Fibroblast of skin of left quadriceps (primary cell): ENCODE measurements at regions not wholly inside any gene's neighbourhood (a gene's known extent, or its start where the extent isn't known, plus 50 kb on each side); places are given as distances from the start of the nearest gene placed in this dataset.
"Not testable (repeated sequence)": the region's sequence is repeated elsewhere in the genome, so short reads cannot be mapped to it uniquely, and the experiment has no call there.

ENCODE experiments used
- DNase-seq, 2 experiments: peaks; one replicate each; pipeline ENCODE4 v3.0.0-alpha.2; 2013; ENCODE audit warnings: low read depth in 2 of 2

DNA sequence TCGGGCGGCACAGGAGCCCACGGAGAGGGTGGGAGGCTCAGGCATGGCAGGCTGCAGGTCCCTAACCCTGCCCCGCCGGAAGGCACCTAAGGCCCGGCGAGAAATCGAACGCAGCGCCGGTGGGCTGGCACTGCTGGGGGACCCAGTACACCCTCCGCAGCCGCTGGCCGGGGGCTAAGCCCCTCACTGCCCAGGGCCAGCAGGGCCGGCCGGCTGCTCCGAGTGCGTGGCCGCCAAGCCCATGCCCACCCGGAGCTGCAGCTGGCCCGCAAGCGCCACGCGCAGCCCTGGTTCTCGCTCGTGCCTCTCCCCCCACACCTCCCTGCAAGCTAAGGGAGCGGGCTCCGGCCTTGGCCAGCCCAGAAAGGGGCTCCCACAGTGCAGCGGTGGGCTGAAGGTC is 332.7 kb downstream of the HGF start:
- DNase-seq, result not testable (repeated sequence)

DNA sequence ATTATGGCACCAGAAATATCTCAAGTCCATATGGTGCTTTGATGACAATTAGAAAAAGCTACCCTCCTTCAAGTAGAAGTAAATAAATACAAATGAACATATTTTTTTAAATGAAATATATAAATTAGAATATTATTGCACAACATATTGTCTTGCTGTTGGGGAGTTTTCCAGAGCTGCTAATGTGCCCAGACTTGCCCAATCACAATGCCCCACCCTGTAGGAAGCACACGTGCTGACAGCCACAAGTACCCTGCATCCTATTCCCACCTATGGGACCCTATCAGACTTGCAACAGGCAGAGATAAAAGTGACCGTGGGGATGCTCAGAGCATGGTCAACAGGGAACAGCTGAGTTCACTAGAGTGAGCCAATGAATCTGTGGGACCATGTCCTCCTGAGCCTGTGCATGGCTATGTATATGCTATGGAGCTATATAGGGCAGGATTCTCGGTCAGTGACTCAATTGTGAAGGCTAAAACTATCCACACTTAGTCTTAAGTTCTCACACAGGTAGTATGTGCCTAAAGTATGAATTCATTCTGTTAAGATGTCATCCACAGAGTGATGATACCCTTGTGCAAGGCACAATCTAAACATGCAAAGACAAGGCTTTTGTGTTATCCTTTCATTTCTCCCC is 336.0 kb downstream of the HGF start:
- no peak for DNase-seq

DNA sequence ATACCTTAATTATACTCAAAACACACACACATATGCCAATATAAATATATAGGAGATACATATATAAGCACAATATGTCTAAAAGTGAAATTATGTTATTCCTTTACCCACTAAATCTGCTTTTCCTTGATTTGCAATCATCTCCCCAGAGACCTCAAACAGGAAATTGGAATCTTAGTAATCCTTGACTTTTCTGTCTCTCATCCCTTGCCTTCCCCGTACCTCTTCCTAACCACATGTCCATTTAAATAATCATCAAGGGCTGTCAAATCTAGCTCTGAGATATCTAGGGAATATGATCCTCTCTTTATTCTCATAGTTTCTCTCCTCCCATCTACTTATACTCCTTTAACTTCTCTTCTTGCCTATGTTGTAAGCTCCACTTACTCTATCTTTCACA is 336.6 kb downstream of the HGF start:
- peak in 1 of 2 experiments; percentile 8 for DNase-seq

DNA sequence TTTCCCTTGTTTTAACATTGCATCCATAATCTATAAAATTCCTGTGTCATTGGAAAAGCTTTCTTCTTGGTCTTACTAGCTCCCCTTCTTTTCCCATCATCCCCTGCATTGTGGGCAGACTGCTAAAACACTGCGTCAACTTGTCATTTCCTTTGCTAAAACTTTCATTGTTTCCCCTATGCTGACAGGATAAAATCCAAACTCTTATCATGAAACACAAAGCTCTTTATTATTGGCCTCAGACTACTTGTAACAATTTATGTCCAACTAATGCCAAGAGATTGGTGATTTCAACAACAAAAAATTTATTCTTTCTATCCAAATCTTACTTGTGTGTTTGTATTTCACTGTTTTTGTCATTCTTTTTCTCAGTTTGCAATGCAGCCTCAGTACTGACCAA is 339.1 kb downstream of the HGF start:
- DNase-seq, result no peak

DNA sequence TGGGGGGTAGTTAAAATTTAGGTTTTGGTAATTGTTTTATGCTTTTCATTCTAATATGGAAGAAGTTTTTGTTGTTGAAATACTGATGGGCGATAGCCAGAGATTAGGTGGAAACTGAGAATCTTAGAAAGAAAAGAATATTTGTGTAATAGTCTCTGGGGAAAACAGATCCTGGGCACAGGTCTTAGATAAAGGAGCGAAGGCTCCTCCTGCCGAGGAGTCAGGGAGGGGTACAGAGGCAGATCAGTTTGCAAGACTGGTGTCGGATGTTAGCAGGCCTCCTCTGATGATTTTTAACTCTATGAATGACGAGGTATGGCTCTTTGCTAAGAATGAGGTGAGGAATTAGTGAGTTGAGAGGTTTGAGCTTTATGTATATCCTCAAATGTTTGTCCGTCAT is 339.7 kb downstream of the HGF start:
- no peak for DNase-seq

DNA sequence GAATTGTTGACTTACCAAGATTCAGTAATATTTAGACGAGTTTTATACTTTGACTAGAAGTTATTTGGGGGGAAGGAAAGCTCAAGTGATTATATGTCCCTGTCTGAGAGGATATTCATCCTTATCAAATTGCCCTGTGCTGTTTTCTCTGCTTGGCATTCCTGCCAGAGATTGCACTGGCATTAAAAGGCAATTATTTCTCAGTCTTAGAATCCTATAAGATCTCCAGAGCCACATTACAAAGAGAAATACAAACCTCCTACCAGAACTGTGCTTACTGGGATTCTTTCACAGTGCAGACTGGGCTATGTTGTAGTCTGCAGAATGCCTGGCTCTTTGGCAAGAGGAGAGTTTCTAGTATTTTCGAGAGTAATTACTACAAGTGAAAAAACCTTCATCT is 342.4 kb downstream of the HGF start:
- DNase-seq, result no peak

DNA sequence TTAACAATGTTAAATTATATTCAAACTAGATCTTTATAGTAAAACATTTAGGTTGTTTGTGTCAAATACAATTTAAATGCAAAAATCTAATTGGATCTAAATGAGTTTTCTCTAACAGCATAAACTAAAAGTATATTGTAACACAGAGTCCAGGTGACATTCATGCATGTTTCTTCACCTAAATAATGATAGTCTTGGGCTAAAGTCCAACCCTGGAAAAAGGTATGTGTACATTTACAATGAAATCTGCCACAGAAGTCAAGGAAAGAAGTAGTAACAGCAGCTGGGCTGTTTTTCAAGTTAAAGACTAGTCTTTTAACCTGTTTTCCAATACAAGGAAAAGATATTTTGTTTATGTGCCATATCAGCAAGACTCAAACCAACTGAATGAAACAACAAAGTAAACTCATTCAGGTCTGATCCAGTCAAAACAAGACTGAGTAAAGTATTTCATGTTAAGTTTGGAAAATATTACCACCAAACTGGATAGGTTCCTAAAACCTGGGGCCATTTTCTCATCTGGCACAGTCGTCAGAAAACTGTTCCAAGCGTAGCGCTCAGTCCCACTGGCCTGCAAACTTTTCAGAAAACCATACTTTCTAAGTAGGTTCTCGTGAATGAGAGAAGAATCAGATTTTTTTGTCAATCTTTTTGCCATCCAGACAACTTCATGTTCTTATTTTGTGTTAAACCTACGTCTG is 349.2 kb downstream of the HGF start:
- no peak for DNase-seq

DNA sequence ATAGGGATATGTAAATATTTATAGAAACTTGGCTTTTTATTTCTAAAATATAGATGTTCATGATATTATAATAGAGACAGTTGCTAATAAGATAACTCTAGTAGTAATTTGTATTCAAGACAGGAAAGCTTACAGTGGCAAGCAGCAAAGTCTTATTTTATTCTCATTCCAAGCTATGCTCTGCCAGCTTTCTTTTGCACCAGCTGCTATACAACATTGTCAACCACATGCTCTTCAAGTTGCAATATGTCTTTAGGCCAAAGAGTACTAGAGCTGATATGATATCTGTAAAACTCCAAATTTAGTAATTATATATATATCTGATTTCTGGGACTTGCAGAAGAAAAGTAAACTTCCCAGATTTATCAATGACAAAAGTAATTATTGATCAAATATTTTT is 350.1 kb downstream of the HGF start:
- no peak for DNase-seq

DNA sequence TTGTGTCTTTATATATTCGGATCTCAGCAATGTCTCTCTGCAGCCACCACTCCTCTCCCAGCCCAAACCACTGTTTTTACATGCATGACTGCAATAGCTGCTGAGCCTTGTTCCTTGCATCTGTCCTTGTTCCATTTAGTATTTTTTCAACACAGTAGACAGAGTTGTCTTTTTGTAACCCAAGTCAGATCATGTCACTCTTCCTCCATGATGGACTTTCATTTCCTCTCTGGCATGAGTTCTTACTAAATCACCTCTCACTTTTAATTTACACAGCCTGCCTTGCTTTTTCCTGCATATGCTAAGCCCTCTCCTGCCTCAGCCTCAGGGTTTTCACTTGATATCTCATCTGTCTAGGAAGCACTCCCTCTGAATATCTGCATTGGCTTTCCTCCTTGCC is 353.2 kb downstream of the HGF start:
- no peak for DNase-seq

DNA sequence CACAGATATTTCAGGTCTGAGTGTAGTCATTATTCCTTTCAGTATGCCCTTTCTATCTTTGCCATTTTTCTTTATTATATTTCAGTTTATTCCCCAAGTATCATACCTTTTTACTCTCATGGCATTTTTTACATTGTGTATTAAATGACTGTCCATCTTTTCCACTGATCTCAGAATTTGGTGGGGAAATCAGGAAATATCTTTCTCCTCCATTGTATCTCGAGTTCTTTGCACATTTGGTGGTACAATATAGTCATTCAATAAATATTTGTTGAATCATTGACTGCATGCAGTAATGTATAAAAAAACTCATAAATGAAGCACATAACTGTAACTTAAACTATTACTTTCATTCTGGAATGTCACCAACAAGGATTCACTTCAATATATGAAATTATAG is 354.7 kb downstream of the HGF start:
- peak in 1 of 2 experiments; percentile 21 for DNase-seq

DNA sequence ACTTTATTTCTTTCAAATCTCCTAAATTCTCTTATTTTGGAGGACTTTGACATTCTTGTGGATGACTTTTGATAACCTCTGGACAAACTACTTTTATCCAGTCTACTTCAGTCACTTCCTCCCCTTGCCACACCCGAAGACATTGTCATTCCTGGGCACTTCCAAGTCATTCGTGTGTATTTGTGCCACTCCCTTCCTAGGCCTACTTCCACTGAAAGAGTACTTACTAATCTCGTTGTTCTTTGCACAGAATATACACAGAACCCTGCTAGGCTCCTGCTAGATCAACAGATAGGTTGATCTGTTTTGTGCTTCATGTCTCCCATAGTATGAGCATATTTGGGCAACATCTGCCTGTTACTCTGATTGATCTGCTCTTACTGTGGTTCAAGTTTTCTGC is 355.4 kb downstream of the HGF start:
- DNase-seq, result no peak

DNA sequence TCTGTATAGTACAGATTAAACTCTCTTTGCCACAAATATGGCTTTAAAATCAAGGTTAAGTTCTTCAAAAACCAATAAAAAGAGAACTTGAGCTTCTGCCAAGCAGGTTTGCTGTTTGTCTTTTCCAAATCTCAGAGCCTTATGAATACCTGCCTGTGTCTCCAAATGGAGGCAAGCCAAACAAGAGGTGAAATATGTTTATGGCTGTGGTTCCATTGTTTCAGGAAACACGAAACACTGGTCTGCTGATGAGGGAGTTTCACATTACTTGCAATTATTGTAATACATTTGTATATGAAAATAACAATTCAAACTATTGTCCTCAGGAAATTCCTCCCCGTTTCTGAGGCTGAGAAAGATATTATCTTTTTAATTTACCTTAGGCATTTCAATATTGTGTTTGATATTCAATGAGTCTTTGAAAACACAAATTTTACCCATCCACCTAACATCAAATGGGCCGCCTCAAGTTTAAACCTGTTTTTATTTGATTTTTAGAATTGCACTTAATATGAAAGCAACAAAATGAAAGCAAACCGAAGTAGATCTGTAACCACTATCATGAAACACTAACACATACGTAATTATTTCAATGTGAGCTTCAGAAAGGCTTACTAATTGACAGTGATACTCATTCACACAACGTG is 359.3 kb downstream of the HGF start:
- no peak for DNase-seq

DNA sequence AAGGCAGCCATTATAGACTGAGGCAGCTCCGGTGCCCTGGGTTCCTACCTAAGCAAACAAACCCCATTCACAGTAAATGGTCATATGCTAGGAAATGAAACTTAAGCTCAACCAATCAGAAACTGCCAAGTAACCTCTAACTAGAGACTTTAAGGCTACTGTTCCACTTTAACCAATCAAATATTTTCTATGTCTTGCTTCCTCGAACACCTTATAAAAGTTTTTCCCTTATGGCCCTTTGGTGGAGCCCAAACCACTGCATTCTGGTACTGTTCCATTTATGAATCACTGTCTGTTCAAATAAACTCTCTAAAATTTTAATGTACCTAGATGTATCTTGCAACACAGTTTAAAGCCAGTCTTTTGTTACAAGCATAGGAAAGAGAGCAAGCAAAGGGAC is 361.1 kb downstream of the HGF start:
- no peak for DNase-seq

DNA sequence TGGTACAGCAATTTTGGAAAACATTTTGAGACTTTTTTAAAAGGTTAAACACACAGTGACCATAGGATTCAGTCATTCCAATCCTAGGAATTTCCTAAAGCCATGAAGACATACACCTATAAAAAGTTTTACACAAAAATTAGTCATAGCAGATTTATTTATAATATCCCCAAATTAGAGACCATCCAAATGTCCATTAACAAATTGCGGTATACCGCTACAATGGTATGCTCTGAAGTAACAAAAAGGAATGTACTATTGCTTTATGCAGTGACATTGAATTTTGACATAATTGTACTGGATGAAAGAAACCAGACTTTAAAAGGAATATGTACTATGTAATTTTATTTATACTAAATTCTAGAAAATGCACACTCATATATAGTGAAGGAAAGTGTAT is 362.8 kb downstream of the HGF start:
- DNase-seq, result no peak

DNA sequence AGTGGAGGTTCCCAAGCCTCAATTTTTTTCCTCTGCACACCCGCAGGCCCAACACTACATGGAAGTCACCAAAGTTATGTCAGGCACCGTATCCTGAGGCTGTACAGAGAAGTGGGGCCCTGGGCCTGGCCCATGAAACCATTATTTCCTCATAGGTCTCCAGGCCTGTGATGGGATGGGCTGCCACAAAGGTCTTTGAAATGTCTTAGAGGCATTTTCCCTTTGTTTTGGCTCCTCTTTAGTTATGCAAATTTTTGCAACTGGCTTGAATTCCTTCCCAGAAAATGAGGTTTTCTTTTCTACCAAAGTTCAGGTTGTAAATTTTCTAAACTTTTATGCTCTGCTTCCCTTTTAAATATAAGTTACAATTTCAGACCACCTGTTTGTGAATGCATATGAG is 365.2 kb downstream of the HGF start:
- no peak for DNase-seq

DNA sequence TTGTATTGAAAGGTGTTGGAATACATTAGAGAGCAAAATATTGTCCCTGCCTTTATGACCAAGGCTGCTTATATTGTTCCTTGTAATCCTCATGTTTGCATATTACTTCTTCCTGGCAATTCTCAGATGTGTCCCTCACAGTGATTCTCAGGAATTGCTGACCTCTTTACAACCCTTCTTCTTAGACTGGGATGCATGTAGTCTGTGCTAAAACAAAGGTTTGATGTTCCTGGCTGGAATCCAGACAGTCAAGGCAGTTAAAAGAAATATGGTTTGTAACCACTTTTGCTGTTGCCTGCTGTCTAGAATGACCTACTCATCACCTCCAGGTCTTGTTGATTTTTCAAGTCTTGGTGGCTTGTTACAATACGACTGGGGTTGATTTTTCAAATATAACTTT is 367.6 kb downstream of the HGF start:
- DNase-seq, result no peak

DNA sequence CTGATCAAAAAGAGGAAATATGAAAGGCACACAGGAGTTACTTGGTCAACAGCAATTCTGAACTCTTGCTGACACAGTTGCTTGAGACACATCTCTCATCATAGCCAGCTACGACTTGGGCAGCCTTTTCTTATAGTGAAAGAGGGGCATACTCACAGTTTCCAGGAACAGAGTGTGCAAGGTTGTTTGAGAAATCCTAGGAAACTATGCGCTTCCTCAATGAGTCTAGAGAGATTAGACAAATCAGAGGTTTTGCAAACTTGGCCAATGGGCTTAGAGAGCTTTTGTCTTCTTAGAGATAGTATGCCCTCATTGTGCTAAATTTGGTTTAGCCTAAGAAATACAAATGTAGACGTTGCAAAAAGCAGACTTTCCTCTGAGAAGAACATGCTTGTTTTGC is 370.4 kb downstream of the HGF start:
- DNase-seq, result no peak

DNA sequence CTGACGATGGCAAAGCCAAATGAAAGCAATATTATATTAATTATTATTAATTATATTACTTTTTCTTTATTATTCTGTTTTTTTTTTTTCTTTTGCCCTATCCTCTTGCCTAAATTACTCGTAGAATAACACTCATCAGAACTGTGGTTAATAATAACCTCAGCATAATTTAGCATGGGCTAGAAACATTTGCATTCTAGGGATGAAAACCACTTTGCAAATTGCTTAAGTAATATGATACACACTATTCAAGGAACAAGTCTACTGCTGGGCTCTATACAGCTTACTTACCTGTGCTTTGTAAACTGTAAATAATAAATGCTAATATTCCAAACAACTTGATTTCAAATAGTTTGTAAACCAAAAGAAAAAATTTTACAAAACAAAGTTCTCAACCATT is 375.8 kb downstream of the HGF start:
- no peak for DNase-seq

DNA sequence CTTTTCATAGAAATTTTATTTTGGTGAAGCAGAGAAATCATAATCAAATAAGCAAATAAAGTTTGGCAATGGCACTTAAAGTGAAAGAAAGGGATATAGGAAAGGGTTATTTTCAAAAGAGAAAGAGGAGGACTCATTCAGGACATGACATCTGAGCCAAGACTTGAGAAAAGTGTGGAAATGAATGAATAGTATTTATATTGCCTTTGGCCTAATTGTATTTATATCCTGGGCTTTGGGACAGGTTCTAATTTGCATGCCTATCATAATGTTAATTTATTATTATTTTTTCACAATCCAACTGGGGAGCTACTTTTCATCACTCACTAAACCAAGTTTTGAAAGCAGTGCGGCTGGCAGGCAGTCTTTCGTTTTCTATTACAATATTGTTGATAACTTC is 376.8 kb downstream of the HGF start:
- DNase-seq, result no peak

DNA sequence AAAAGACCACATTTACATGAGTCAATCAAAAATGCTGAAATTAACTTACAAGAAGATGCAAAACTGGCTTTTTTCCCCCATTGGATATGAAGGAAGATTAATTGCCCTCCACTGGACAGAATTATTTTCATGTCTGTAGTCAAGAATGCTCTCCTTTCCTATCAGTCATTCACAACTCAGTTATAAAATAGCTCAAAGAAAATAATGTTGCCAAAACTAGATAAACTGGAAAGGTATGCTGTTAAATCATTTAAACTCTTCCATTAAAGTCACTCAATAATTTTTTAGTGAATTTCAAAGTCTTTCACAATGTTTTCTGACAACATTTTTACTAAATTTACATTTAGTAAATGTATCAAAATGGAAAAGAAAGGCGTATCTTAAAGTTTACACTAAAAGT is 384.5 kb downstream of the HGF start:
- DNase-seq, result no peak

DNA sequence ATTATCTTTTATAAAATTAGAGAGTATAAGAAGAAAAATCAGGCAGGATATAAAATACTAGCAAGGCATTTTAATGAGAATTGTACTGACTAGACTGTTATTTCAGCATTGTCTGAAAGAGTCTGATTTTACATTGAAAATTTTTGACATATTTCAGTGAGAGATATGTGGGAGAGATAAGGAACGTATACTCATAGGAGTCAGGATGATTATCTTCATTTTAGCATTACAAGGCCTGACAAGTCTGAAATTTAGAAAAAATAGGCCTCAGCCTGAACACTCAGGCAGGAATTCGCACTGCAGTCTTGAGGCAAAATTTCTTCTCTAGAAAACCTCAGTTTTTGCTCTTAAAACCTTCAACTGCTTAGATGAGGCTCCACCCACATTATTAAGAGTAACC is 386.0 kb downstream of the HGF start:
- no peak for DNase-seq

DNA sequence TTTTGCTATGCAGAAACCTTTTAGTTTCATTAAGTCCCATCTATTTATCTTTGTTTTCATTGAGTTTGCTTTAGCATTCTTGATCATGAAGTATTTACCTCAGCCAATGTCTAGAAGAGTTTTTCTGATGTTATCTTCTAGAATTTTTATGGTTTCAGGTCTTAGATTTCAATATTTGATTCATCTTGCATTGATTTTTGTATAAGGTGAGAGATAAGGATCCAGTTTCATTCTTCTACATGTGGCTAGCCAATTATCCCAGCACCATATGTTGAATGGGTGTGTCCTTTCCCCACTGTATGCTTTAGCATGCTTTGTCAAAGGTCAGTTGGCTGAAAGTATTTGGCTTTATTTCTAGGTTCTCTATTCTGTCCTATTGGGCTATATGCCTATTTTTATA is 395.2 kb downstream of the HGF start:
- DNase-seq, result not testable (repeated sequence)

DNA sequence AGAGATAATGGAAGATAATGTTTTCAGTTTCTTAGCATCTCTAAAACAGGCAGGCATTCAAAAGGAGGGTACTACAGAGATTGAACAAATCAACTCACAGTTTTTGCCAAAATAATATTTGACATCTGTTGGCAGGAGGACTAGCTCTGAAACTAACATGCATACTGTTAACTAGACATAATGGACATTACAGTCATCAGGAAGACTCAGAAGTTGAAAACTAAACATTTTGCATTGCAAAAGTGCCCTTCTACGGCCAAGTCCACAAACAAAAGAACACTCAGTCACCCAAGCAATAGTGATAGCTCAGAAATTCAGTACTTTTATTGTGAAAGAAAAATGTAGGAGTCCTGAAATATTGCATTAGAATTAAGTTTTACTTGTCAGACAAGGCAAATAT is 399.0 kb downstream of the HGF start:
- DNase-seq, result no peak
